TTC549 (cell line): ENCODE measurements at regions not wholly inside any gene's neighbourhood (a gene's known extent, or its start where the extent isn't known, plus 50 kb on each side); places are given as distances from the start of the nearest gene placed in this dataset.

Experiments
- FAIRE-seq: peaks from 2 replicates; lab custom pipeline; 2012; peaks lifted over from hg19 to GRCh38; lab: Jason Lieb, UNC

- peak; percentile 75 for FAIRE-seq
Observed at GRCh38 chr14:32254952-32255679, 52.0 kb upstream of the RNU6-8 start.

- no peak for FAIRE-seq
Observed at GRCh38 chr14:32255789-32256188, 52.7 kb upstream of the RNU6-8 start.

GRCh38 chr14:32256576-32256975 is 53.5 kb upstream of the RNU6-8 start:
- FAIRE-seq: no peak

GRCh38 chr14:32258336-32258993 is 55.4 kb upstream of the RNU6-8 start:
- FAIRE-seq: no peak

GRCh38 chr14:32259368-32260013 is 56.4 kb upstream of the RNU6-8 start:
- no peak for FAIRE-seq

GRCh38 chr14:32263939-32264567 is 61.0 kb upstream of the RNU6-8 start:
- no peak for FAIRE-seq

GRCh38 chr14:32265584-32265983 is 62.5 kb upstream of the RNU6-8 start:
- FAIRE-seq: no peak

GRCh38 chr14:32277998-32278397 is 51.1 kb upstream of the AKAP6 start:
- FAIRE-seq: no peak
